Esophagus squamous epithelium (tissue), 4 donors: ENCODE measurements at regions not wholly inside any gene's neighbourhood (a gene's known extent, or its start where the extent isn't known, plus 50 kb on each side); places are given as distances from the start of the nearest gene placed in this dataset.

Source experiments
- POLR2A ChIP-seq, 4 donors: fragments of 450-650 bp; IDR thresholded peaks; one replicate each; pipeline ENCODE4 v1.6.1; 2017; ENCODE audit warnings: antibody characterized with exemption in 4 of 4, mild to moderate bottlenecking in 4 of 4, moderate library complexity in 3 of 4
- TF ChIP-seq, protein P1 (sequence below), 6 experiments: fragments of 450-650 bp in 4 of 6; fragments of 200-600 bp in 2 of 6; sonication (generic) in 2 of 6; IDR thresholded peaks; one replicate each; pipeline ENCODE4 v1.5.1; 2016 to 2019; ENCODE audit warnings: antibody characterized with exemption in 6 of 6, mild to moderate bottlenecking in 4 of 6, moderate library complexity in 4 of 6

DNA sequence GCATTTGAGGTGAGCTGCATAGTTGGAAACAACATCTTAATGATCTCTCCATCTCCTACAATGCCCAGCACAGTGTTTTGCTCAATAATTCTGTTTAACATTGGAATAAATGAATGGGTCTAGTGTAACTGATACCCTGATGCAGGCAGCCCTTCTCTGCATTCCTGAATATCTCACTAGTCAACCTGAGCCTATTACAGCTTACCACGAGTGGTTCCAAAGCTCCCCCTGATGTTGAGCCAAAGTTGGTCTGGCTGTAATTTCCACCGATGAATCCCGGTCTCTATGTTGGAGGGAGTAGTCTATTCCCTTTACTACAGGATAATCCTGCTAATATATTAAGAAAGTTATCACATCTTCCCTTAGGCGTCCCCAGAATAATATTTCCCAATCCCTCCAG is 63.8 kb downstream of the ZBTB18 start:
- TF ChIP-seq POLR2A (IDR thresholded peaks at IDR 0.05), result no peak
- TF ChIP-seq, protein P1, sequence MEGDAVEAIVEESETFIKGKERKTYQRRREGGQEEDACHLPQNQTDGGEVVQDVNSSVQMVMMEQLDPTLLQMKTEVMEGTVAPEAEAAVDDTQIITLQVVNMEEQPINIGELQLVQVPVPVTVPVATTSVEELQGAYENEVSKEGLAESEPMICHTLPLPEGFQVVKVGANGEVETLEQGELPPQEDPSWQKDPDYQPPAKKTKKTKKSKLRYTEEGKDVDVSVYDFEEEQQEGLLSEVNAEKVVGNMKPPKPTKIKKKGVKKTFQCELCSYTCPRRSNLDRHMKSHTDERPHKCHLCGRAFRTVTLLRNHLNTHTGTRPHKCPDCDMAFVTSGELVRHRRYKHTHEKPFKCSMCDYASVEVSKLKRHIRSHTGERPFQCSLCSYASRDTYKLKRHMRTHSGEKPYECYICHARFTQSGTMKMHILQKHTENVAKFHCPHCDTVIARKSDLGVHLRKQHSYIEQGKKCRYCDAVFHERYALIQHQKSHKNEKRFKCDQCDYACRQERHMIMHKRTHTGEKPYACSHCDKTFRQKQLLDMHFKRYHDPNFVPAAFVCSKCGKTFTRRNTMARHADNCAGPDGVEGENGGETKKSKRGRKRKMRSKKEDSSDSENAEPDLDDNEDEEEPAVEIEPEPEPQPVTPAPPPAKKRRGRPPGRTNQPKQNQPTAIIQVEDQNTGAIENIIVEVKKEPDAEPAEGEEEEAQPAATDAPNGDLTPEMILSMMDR (IDR thresholded peaks at IDR 0.05), result no peak
